Ramos (cell line): ENCODE measurements at regions not wholly inside any gene's neighbourhood (a gene's known extent, or its start where the extent isn't known, plus 50 kb on each side); places are given as distances from the start of the nearest gene placed in this dataset.

Source experiments
- in situ Hi-C: fragments of 300-500 bp; cut with MboI; formaldehyde crosslinking; loops from one replicate; pipeline ENCODE4 v1.14.3; 2022; ENCODE audit warnings: low sequenced_read_pairs; ENCODE audit not compliant: unreplicated experiment

- in situ Hi-C loops, result no loop called here
Observed at GRCh38 chr6:159373670-159374069, 204.5 kb downstream of the FNDC1 start.

- in situ Hi-C loops, result no loop called here
Observed at GRCh38 chr6:159372333-159372732, 203.1 kb downstream of the FNDC1 start.

- in situ Hi-C loops, result no loop called here
Observed at GRCh38 chr6:159360306-159360705, 191.1 kb downstream of the FNDC1 start.

GRCh38 chr6:159359581-159360297 lies 190.5 kb downstream of the FNDC1 start:
- in situ Hi-C loops, result no loop called here

- in situ Hi-C loops, result no loop called here
Observed at GRCh38 chr6:159358562-159358961, 189.4 kb downstream of the FNDC1 start.

- in situ Hi-C loops, result no loop called here
Observed at GRCh38 chr6:159357211-159357915, 188.2 kb downstream of the FNDC1 start.

- in situ Hi-C loops, result no loop called here
Observed at GRCh38 chr6:159353193-159353592, 184.0 kb downstream of the FNDC1 start.

- in situ Hi-C loops, result no loop called here
Observed at GRCh38 chr6:159351707-159352106, 182.5 kb downstream of the FNDC1 start.

- in situ Hi-C loops, result no loop called here
Observed at GRCh38 chr6:159349915-159350314, 180.7 kb downstream of the FNDC1 start.

GRCh38 chr6:159343709-159344108 lies 174.5 kb downstream of the FNDC1 start:
- in situ Hi-C loops, result no loop called here

GRCh38 chr6:159342146-159342545 lies 172.9 kb downstream of the FNDC1 start:
- in situ Hi-C loops, result no loop called here

GRCh38 chr6:159334068-159334467 lies 164.9 kb downstream of the FNDC1 start:
- in situ Hi-C loops, result no loop called here

GRCh38 chr6:159331451-159331850 lies 162.3 kb downstream of the FNDC1 start:
- in situ Hi-C loops, result no loop called here

- in situ Hi-C loops, result no loop called here
Observed at GRCh38 chr6:159329081-159329480, 159.9 kb downstream of the FNDC1 start.

- in situ Hi-C loops, result no loop called here
Observed at GRCh38 chr6:159328052-159328451, 158.9 kb downstream of the FNDC1 start.

GRCh38 chr6:159325476-159325875 lies 156.3 kb downstream of the FNDC1 start:
- in situ Hi-C loops, result no loop called here

GRCh38 chr6:159324596-159324995 lies 155.4 kb downstream of the FNDC1 start:
- in situ Hi-C loops, result no loop called here
